ENCODE measurements at regions not wholly inside any gene's neighbourhood (a gene's known extent, or its start where the extent isn't known, plus 50 kb on each side); places are given as distances from the start of the nearest gene placed in this dataset.

DNA sequence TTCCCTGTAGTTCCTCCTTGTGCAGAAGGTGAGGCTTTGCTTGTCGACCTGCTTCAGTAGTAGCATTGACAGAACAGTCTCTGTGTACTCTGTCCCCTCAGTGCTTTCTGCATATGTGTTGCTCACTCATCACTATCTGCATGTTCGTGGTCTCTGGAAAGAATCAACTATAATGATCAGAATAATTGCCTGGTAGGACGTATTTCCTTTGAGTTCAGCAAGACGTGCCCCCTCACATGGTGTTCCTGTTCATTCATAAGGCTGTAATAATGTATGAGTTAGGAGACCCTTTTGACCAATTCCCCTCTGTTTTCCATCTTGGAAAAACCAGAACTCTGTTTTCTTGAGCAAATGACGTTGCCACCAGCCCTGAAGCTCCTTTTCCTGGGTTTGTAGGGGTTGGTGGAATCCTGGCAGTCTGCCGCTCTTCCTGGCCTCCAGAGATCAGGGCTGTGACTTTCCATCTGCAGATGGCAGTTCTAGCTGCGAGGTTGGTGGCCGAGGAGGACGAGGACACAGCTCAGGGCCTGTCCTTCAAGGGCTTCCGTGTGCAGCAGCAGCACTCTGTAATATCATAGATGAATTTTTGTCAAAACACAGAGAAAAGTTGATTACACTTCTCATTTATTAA lies 61.9 kb downstream of the EXOSC2 start:
- no peak overlapping the region for H2AFZ ChIP-seq (ENCODE audit: low read length)
- H3K4me3 ChIP-seq (ENCODE audit: low read depth, low read length, poor library complexity, severe bottlenecking), result no peak overlapping the region
- peaks cover 9% of the 10 kb centered on the region for H3K4me1 ChIP-seq (ENCODE audit: insufficient read depth, low read length, poor library complexity, severe bottlenecking)
- no peaks in the 10 kb centered on the region for H3K36me3 ChIP-seq (ENCODE audit: insufficient read depth, low read length)
- H4K20me1 ChIP-seq (ENCODE audit: insufficient read depth, low read length), result 0 out of 2 replicates have a peak, but pooled peaks cover 6% of the 10 kb centered on the region
- no peak overlapping the region for H3K4me2 ChIP-seq (ENCODE audit: low read length)
- BruUV-seq (replicated peaks), result no TSS peak
- H3K9me3 ChIP-seq (ENCODE audit: low read length), result no peaks in the 10 kb centered on the region
- no peak for TF ChIP-seq CTCF (conservative IDR thresholded peaks at IDR 0.05; ENCODE audit: low read length)
- TF ChIP-seq EZH2phosphoT487 (IDR thresholded peaks at IDR 0.05; ENCODE audit: borderline replicate concordance, low read depth, low read length), result no peak
- ChIA-PET CTCF (ENCODE audit: unreplicated experiment) (no interaction called here), POLR2A (interaction anchor here (0.6 to 1.6 kb wide), 3 partner anchors 11 to 1001 kb away, joined by 3 read pairs; no protein-coding TSS in a partner anchor)
- intact Hi-C loops (cut with micrococcal nuclease; ENCODE audit: unreplicated experiment), result no loop called here
- no peak for DNase-seq (ENCODE audit: low spot score)
- H3K9me2 ChIP-seq (ENCODE audit: insufficient read depth, low read length), result no peaks in the 10 kb centered on the region
- H3K79me2 ChIP-seq (ENCODE audit: insufficient read depth, low read depth, low read length), result no peaks in the 10 kb centered on the region
- no peak overlapping the region for H3K27ac ChIP-seq (ENCODE audit: low read depth, low read length, poor library complexity, severe bottlenecking)

DNA sequence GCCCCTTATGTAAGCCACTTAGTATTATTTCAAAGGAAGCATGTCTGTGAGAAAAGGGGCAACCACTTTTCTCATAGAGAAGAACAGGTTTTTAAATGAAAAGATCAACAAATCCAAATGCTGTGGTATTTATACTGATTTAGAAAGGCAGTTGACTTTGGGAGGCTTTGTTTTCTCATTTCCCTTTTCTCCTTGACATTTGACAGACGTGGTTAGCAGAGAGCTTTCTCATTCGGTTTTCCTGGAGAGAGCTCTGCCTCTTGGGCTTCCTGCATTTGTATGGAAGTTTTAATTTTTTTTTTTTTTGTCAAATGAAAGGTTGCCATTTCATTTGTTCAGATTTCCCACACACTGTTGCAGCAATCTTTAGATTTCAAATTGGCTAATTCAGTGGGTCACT lies 62.5 kb downstream of the EXOSC2 start:
- ChIA-PET POLR2A (interaction anchor here (0.7 to 1.6 kb wide), 2 partner anchors 10 to 1437 kb away, joined by 3 to 4 read pairs; no protein-coding TSS in a partner anchor), CTCF (ENCODE audit: unreplicated experiment) (interaction anchor here (0.6 kb wide), 1 partner anchor 62 kb away, joined by 4 read pairs; the partner anchor contains the start of gene EXOSC2)
- H3K79me2 ChIP-seq (ENCODE audit: insufficient read depth, low read depth, low read length), result no peaks in the 10 kb centered on the region
- no peaks in the 10 kb centered on the region for H3K9me2 ChIP-seq (ENCODE audit: insufficient read depth, low read length)
- H2AFZ ChIP-seq (ENCODE audit: low read length), result no peak overlapping the region
- 0 out of 2 replicates have a peak, but pooled peaks cover 6% of the 10 kb centered on the region for H4K20me1 ChIP-seq (ENCODE audit: insufficient read depth, low read length)
- TF ChIP-seq CTCF (conservative IDR thresholded peaks at IDR 0.05; ENCODE audit: low read length) (no peak), EZH2phosphoT487 (IDR thresholded peaks at IDR 0.05; ENCODE audit: borderline replicate concordance, low read depth, low read length) (no peak)
- H3K9me3 ChIP-seq (ENCODE audit: low read length), result no peaks in the 10 kb centered on the region
- no peak for DNase-seq (ENCODE audit: low spot score)
- H3K4me1 ChIP-seq (ENCODE audit: insufficient read depth, low read length, poor library complexity, severe bottlenecking), result peaks cover 9% of the 10 kb centered on the region
- intact Hi-C loops (cut with micrococcal nuclease; ENCODE audit: unreplicated experiment), result no loop called here
- H3K4me2 ChIP-seq (ENCODE audit: low read length), result no peak overlapping the region
- H3K27ac ChIP-seq (ENCODE audit: low read depth, low read length, poor library complexity, severe bottlenecking), result no peak overlapping the region
- no peak overlapping the region for H3K4me3 ChIP-seq (ENCODE audit: low read depth, low read length, poor library complexity, severe bottlenecking)
- BruUV-seq (replicated peaks), result no TSS peak
- no peaks in the 10 kb centered on the region for H3K36me3 ChIP-seq (ENCODE audit: insufficient read depth, low read length)

Measured in OCI-LY7 (cell line).